HEK293 (cell line): ENCODE measurements at regions not wholly inside any gene's neighbourhood (a gene's known extent, or its start where the extent isn't known, plus 50 kb on each side); places are given as distances from the start of the nearest gene placed in this dataset.

Experiments
- CTCF ChIA-PET: fragments of 350-600 bp; formaldehyde crosslinking; extraction: SDS; loops from one replicate; lab custom pipeline; 2021; ENCODE audit warnings: antibody characterized with exemption; lab: Yijun Ruan, JAX
- POLR2A ChIA-PET: fragments of 300-600 bp; formaldehyde crosslinking; extraction: SDS; loops from one replicate; lab custom pipeline; 2020; ENCODE audit warnings: antibody characterized with exemption, inconsistent platforms; lab: Yijun Ruan, JAX
- H3K27ac ChIP-seq: fragments of 200-500 bp; sonication (Bioruptor generic); 2 replicates; pipeline ENCODE4 v1.5.1; 2014; ENCODE audit warnings: low read depth, low read length, control low read depth, inconsistent platforms; ENCODE audit errors: extremely low read depth
- H3K36me3 ChIP-seq, 2 experiments: fragments of 200-500 bp in 1 of 2; sonication (Bioruptor generic) in 1 of 2; 1 replicate in 1 of 2; 2 replicates in 1 of 2; pipeline ENCODE4 v1.5.1; 2014 to 2017; ENCODE audit warnings: inconsistent platforms in 2 of 2, low read length in 2 of 2; ENCODE audit not compliant: control insufficient read depth in 2 of 2, insufficient read depth in 1 of 2
- H3K4me1 ChIP-seq: fragments of 200-500 bp; sonication (Bioruptor generic); 2 replicates; pipeline ENCODE4 v1.5.1; 2014; ENCODE audit warnings: mild to moderate bottlenecking, low read length, inconsistent platforms; ENCODE audit not compliant: control insufficient read depth, insufficient read depth
- H3K4me3 ChIP-seq: 2 replicates; pipeline ENCODE4 v1.5.1; 2011; ENCODE audit warnings: low read depth, mild to moderate bottlenecking, control low read depth, low read length, moderate library complexity
- H3K9me3 ChIP-seq: fragments of 200-500 bp; sonication (Bioruptor generic); 2 replicates; pipeline ENCODE4 v1.5.1; 2014; ENCODE audit warnings: low read depth, low read length, inconsistent platforms; ENCODE audit not compliant: control insufficient read depth, insufficient read depth
- BCL11B ChIP-seq: fragments of 450-650 bp; formaldehyde crosslinking; IDR thresholded peaks from 2 replicates; pipeline ENCODE4 v1.5.1; 2016; ENCODE audit warnings: low read depth, missing biosample characterization, missing genetic modification characterization
- ELK4 ChIP-seq: IDR thresholded peaks from 2 replicates; pipeline ENCODE4 v1.6.1; 2011; ENCODE audit warnings: mild to moderate bottlenecking, low read depth, low read length, borderline replicate concordance
- GFI1B ChIP-seq: fragments of 450-650 bp; formaldehyde crosslinking; IDR thresholded peaks from 2 replicates; pipeline ENCODE4 v1.5.1; 2016; ENCODE audit warnings: missing biosample characterization, missing genetic modification characterization
- KLF1 ChIP-seq: fragments of 450-650 bp; formaldehyde crosslinking; IDR thresholded peaks from 2 replicates; pipeline ENCODE4 v1.5.1; 2016; ENCODE audit warnings: missing biosample characterization, missing genetic modification characterization
- MYNN ChIP-seq: fragments of 450-650 bp; formaldehyde crosslinking; IDR thresholded peaks from 2 replicates; pipeline ENCODE4 v1.5.1; 2016; ENCODE audit warnings: missing biosample characterization, missing genetic modification characterization, borderline replicate concordance
- MZF1 ChIP-seq: fragments of 450-650 bp; formaldehyde crosslinking; IDR thresholded peaks from 2 replicates; pipeline ENCODE4 v1.5.1; 2017; ENCODE audit warnings: missing biosample characterization, missing genetic modification characterization, borderline replicate concordance
- SP7 ChIP-seq: fragments of 450-650 bp; formaldehyde crosslinking; IDR thresholded peaks from 2 replicates; pipeline ENCODE4 v1.5.1; 2016; ENCODE audit warnings: missing biosample characterization, missing genetic modification characterization
- ZNF157 ChIP-seq: fragments of 450-650 bp; formaldehyde crosslinking; IDR thresholded peaks from 2 replicates; pipeline ENCODE4 v1.5.1; 2016; ENCODE audit warnings: missing biosample characterization, missing genetic modification characterization
- ZNF169 ChIP-seq: fragments of 450-650 bp; formaldehyde crosslinking; IDR thresholded peaks from 2 replicates; pipeline ENCODE4 v1.5.1; 2016; ENCODE audit warnings: missing biosample characterization, missing genetic modification characterization
- ZNF174 ChIP-seq: fragments of 450-650 bp; formaldehyde crosslinking; IDR thresholded peaks from 2 replicates; pipeline ENCODE4 v1.5.0; 2017; ENCODE audit warnings: missing biosample characterization, mild to moderate bottlenecking, missing genetic modification characterization
- ZNF211 ChIP-seq: fragments of 450-650 bp; formaldehyde crosslinking; IDR thresholded peaks from 2 replicates; pipeline ENCODE4 v1.5.1; 2016; ENCODE audit warnings: low read depth, missing biosample characterization, missing genetic modification characterization
- ZNF48 ChIP-seq: fragments of 450-650 bp; formaldehyde crosslinking; IDR thresholded peaks from 2 replicates; pipeline ENCODE4 v1.5.1; 2016; ENCODE audit warnings: missing biosample characterization, missing genetic modification characterization
- ZNF488 ChIP-seq: fragments of 450-650 bp; formaldehyde crosslinking; IDR thresholded peaks from 2 replicates; pipeline ENCODE4 v1.5.1; 2016; ENCODE audit warnings: missing biosample characterization, missing genetic modification characterization
- ZNF549 ChIP-seq: fragments of 450-650 bp; IDR thresholded peaks from 2 replicates; pipeline ENCODE4 v1.5.1; 2018; ENCODE audit warnings: missing biosample characterization, missing genetic modification characterization, mild to moderate bottlenecking, inconsistent platforms, moderate library complexity
- ZNF555 ChIP-seq: fragments of 450-650 bp; formaldehyde crosslinking; conservative IDR thresholded peaks from 2 replicates; pipeline ENCODE4 v1.5.1; 2017; ENCODE audit warnings: missing biosample characterization, mild to moderate bottlenecking, missing genetic modification characterization, inconsistent platforms
- ZNF621 ChIP-seq: fragments of 450-650 bp; formaldehyde crosslinking; IDR thresholded peaks from 2 replicates; pipeline ENCODE4 v1.5.1; 2017; ENCODE audit warnings: missing biosample characterization, missing genetic modification characterization
- ZNF624 ChIP-seq: fragments of 450-650 bp; formaldehyde crosslinking; IDR thresholded peaks from 2 replicates; pipeline ENCODE4 v1.5.1; 2017; ENCODE audit warnings: missing biosample characterization, missing genetic modification characterization
- ZNF639 ChIP-seq: fragments of 450-650 bp; formaldehyde crosslinking; IDR thresholded peaks from 2 replicates; pipeline ENCODE4 v1.5.1; 2016; ENCODE audit warnings: missing biosample characterization, missing genetic modification characterization
- ZNF677 ChIP-seq: fragments of 450-650 bp; IDR thresholded peaks from 2 replicates; pipeline ENCODE4 v1.5.0; 2018; ENCODE audit warnings: missing biosample characterization, mild to moderate bottlenecking, missing genetic modification characterization, moderate library complexity
- ZNF792 ChIP-seq: fragments of 450-650 bp; formaldehyde crosslinking; IDR thresholded peaks from 2 replicates; pipeline ENCODE4 v1.5.1; 2016; ENCODE audit warnings: missing biosample characterization, missing genetic modification characterization
- ZSCAN30 ChIP-seq: fragments of 450-650 bp; IDR thresholded peaks from 2 replicates; pipeline ENCODE4 v1.5.1; 2018; ENCODE audit warnings: missing biosample characterization, mild to moderate bottlenecking, missing genetic modification characterization, moderate library complexity
- TF ChIP-seq, protein P1 (sequence below): fragments of 450-650 bp; IDR thresholded peaks from 2 replicates; pipeline ENCODE4 v1.5.1; 2018; ENCODE audit warnings: missing biosample characterization, missing genetic modification characterization

DNA sequence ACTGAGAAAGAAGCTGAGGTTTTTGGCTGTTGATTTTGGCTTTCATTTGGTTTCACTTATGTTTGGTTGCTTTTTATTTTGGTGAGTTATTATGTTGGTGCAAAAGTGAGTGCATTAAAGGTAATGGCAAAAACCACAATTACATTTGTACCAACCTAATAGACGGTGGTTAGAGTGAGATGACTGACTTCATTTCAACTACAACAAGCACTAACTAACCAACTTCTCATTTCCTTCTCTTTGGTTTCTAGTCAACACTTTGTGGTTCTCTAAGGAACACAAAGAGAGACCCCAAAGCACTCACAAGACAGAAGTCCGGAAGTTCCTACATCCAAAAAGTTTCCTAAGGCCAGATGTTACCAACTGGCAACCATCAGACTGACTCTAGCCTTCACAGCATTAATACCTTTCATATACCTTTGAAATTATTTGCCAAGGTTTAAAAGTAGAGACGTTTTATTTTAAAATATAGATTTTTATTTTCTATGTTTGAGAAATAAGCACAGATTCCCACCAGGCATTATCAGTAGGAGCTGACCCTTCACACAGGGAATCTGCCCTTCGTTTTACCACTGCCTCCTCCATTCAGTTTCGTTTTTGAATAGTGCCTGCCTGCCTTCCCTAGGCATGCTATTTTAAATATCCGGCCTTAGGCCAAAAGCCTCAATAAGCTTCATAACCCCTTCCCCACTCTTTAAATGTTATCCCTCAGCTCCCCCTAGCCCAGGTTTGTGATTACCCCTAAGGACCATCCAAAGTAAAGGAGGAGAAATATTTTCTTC, 301.1 kb upstream of the PTGER4 start:
- Histone ChIP-seq H3K36me3 (no peaks in the 10 kb centered on the region), H3K9me3 (no peaks in the 10 kb centered on the region), H3K27ac (no peak overlapping the region), H3K4me3 (no peak overlapping the region), H3K4me1 (no peaks in the 10 kb centered on the region)
- ChIA-PET POLR2A (no interaction called here), CTCF (no interaction called here)
- TF ChIP-seq ZNF169 (tag by site-specific recombination) = no peak
- no peak for TF ChIP-seq ZNF639 (tag by site-specific recombination)
- no peak for TF ChIP-seq ZNF549
- TF ChIP-seq ZNF792 = no peak
- TF ChIP-seq, protein P1, sequence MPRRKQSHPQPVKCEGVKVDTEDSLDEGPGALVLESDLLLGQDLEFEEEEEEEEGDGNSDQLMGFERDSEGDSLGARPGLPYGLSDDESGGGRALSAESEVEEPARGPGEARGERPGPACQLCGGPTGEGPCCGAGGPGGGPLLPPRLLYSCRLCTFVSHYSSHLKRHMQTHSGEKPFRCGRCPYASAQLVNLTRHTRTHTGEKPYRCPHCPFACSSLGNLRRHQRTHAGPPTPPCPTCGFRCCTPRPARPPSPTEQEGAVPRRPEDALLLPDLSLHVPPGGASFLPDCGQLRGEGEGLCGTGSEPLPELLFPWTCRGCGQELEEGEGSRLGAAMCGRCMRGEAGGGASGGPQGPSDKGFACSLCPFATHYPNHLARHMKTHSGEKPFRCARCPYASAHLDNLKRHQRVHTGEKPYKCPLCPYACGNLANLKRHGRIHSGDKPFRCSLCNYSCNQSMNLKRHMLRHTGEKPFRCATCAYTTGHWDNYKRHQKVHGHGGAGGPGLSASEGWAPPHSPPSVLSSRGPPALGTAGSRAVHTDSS (tag by site-specific recombination) = no peak
- TF ChIP-seq ZNF48 (tag by site-specific recombination) = no peak
- TF ChIP-seq SP7 (tag by site-specific recombination) = no peak
- no peak for TF ChIP-seq ZNF157
- TF ChIP-seq ZNF174 (tag by site-specific recombination) = no peak
- no peak for TF ChIP-seq MZF1
- no peak for TF ChIP-seq MYNN
- TF ChIP-seq GFI1B (tag by site-specific recombination) = no peak
- TF ChIP-seq ZNF211 (tag by site-specific recombination) = no peak
- no peak for TF ChIP-seq ZSCAN30 (tag by site-specific recombination)
- no peak for TF ChIP-seq KLF1 (tag by site-specific recombination)
- TF ChIP-seq ZNF677 (tag by site-specific recombination) = no peak
- TF ChIP-seq ZNF488 = no peak
- no peak for TF ChIP-seq ZNF555 (tag by site-specific recombination)

DNA sequence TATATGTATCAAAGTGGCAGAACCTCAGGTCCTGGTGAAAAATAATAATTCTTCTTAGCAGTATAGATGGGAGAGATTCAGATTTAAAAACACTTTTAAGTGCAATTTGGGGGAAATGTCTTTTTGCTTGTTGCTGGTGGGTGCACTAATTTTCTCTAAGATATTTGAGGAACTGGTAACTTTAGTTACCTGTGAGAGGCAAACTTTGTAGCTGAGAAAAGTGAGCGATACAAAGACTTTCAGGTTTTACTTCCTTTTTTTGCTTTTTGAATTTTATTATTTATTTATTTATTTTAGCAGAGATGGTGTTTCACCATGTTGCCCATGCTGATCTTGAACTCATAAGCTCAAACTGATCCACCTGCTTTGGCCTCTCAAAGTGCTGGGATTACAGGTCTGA, 303.1 kb upstream of the PTGER4 start:
- POLR2A ChIA-PET = no interaction called here
- Histone ChIP-seq H3K4me3 (no peak overlapping the region), H3K9me3 (no peaks in the 10 kb centered on the region), H3K36me3 (no peaks in the 10 kb centered on the region)
- no peak for TF ChIP-seq ZNF624 (tag by site-specific recombination)
- TF ChIP-seq ZNF169 (tag by site-specific recombination) = no peak
- no peak for TF ChIP-seq ZNF621 (tag by site-specific recombination)
- TF ChIP-seq BCL11B (tag by site-specific recombination) = no peak
- TF ChIP-seq ELK4 = no peak
- TF ChIP-seq, all 188 proteins: peak for 0
- CTCF ChIA-PET = interaction anchor here (0.5 to 0.6 kb wide), 3 partner anchors 8 to 306 kb away, joined by 3 read pairs; no protein-coding TSS in a partner anchor
- Histone ChIP-seq H3K27ac (no peak overlapping the region), H3K4me1 (no peaks in the 10 kb centered on the region)
